ENCODE measurements at regions not wholly inside any gene's neighbourhood (a gene's known extent, or its start where the extent isn't known, plus 50 kb on each side); places are given as distances from the start of the nearest gene placed in this dataset.
A peak's percentile ranks its signal among the peaks of the same experiment; 100 is the strongest.

DNA sequence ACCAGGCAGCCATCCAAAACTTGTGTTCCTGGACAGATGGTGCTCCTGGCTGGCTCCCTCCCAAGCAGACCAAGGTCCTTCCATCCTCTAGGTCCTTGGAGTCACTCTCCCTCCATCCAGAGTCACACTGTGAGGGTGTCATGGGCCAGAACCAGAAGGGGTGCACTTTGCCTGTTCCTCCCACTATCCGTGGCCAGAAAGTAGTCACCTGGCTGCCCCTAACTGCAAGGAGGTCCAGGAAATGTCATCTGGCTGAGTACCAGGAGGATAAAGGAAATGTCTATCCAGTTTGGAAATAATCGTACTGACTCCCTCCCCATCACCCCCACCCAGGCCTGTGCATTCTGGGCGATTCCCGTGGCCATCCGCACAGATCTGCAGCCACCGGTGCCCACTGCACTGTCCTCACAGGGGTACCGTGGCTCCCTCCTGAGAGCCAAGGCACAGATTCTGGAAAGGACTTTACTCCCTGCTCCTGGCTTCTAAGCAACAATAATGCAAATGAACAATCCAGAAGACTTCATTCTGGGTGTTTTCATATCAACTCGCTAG, 253.2 kb downstream of the NPHP4 start:
- Histone ChIP-seq H3K4me1 (no peaks in the 10 kb centered on the region), H3K9me3 (no peaks in the 10 kb centered on the region), H3K27ac (no peak overlapping the region), H3K4me3 (no peak overlapping the region), H3K27me3 (peaks cover 0 to 20% (median 7%) of the 10 kb centered on the region in 9 donors), H3K36me3 (no peaks in the 10 kb centered on the region)
- ATAC-seq, result no peak
- TF ChIP-seq POLR2A (IDR thresholded peaks at IDR 0.05), result no peak
- no peak for TF ChIP-seq CTCF (IDR thresholded peaks at IDR 0.05)
- WGBS, 4 donors, result 57 to 64% (median 61%) methylated on average over 8 of the region's 8 CpGs
- intact Hi-C loops (cut with DNase I), result no loop called here
- no peak for DNase-seq

GRCh38 chr1:5737081-5737480, 255.1 kb downstream of the NPHP4 start:
- ATAC-seq (no peak), DNase-seq (no peak)
- Histone ChIP-seq H3K27me3 (peaks cover 0 to 16% (median 7%) of the 10 kb centered on the region in 9 donors), H3K4me3 (no peak overlapping the region), H3K4me1 (no peaks in the 10 kb centered on the region), H3K36me3 (no peaks in the 10 kb centered on the region), H3K27ac (no peak overlapping the region), H3K9me3 (no peaks in the 10 kb centered on the region)
- intact Hi-C loops (cut with DNase I), result no loop called here
- 72 to 89% (median 80%) methylated on average over 4 of the region's 4 CpGs for WGBS, 4 donors
- TF ChIP-seq CTCF (IDR thresholded peaks at IDR 0.05) (no peak), POLR2A (IDR thresholded peaks at IDR 0.05) (no peak)

- Histone ChIP-seq H3K27me3 (peaks cover 0 to 16% (median 7%) of the 10 kb centered on the region in 9 donors), H3K4me1 (no peaks in the 10 kb centered on the region), H3K27ac (no peak overlapping the region), H3K4me3 (no peak overlapping the region), H3K36me3 (no peaks in the 10 kb centered on the region), H3K9me3 (peaks cover 0 to 3% (median 0%) of the 10 kb centered on the region in 12 donors)
- intact Hi-C loops (cut with DNase I), result no loop called here
- no peak for TF ChIP-seq POLR2A (IDR thresholded peaks at IDR 0.05)
- no peak for TF ChIP-seq CTCF (IDR thresholded peaks at IDR 0.05)
- no peak for ATAC-seq
- 72 to 88% (median 82%) methylated on average over 8 of the region's 8 CpGs for WGBS, 4 donors
- peak in 1 of 5 donors; percentile 30 for DNase-seq
Observed at GRCh38 chr1:5734996-5735395, 257.2 kb downstream of the NPHP4 start.

DNA sequence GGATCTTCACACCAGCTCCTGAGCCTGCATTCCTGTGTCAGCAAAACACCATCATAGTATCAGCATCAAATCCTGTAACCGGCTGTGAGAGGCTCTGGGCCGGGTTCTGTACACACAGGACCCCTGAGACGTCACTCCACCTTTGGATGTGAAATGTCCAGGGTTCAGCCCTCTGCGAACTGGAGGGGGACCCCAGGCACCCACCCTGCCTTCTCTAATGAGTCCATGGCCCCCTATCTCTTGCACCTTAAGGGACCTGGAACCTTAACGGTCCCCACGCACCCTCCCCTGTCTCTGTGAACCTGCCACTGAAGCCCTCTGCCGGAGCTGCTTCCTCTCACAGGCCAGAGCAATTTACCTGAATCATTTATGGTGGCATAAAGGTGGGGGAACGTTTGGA, 257.8 kb downstream of the NPHP4 start:
- no peaks in the 10 kb centered on the region for H3K36me3 ChIP-seq
- H3K4me3 ChIP-seq, result no peak overlapping the region
- 64 to 86% (median 73%) methylated on average over 6 to 8 of the region's 8 CpGs for WGBS, 4 donors
- peaks cover 0 to 16% (median 7%) of the 10 kb centered on the region in 9 donors for H3K27me3 ChIP-seq
- no peak overlapping the region for H3K27ac ChIP-seq
- peaks cover 0 to 3% (median 0%) of the 10 kb centered on the region in 12 donors for H3K9me3 ChIP-seq
- DNase-seq (peak in 1 of 5 donors; percentile 20), ATAC-seq (no peak)
- TF ChIP-seq POLR2A (IDR thresholded peaks at IDR 0.05) (no peak), CTCF (IDR thresholded peaks at IDR 0.05) (no peak)
- intact Hi-C loops (cut with DNase I), result no loop called here
- H3K4me1 ChIP-seq, result no peaks in the 10 kb centered on the region

All from heart left ventricle (tissue), 16 donors.